ENCODE measurements at regions not wholly inside any gene's neighbourhood (a gene's known extent, or its start where the extent isn't known, plus 50 kb on each side); places are given as distances from the start of the nearest gene placed in this dataset.
"Not testable (repeated sequence)": the region's sequence is repeated elsewhere in the genome, so short reads cannot be mapped to it uniquely, and the experiment has no call there.

DNA sequence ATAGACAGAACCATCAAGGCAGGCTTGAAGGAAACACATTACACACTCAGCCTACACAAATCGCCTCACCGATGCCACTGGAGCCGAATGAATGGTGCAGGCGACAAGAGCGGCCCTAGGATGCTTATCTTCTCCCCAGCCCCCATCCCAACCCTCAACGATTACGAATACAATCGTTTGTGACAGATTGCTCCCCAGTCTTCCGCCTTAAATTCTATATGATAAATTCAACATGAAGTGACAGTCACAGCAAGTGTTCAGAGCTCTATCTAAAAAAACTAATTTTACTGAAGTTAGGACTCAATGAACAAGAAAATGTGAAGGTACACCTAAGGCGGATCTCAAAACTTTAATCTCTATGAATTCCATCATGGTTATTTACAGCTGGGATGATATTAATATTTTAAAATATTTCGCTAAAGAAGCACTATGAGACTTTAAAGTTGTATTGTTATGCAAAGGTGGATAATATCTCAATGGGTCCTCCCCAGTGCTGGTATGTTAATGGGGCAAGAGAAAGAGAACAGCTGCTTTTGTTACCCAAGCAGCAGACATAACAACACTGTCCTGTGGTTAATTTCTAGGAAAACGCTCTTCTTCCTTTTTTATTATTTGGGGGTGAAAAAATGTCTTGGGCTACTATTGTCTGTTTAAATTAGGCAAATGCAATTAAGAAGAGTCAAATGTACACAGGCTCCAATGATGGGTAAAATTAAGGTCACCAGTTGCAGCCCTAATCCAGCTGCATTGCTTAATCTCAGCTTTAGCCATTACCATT is 147.6 kb upstream of the NR2F2 start:
- DNase-seq: no peak

DNA sequence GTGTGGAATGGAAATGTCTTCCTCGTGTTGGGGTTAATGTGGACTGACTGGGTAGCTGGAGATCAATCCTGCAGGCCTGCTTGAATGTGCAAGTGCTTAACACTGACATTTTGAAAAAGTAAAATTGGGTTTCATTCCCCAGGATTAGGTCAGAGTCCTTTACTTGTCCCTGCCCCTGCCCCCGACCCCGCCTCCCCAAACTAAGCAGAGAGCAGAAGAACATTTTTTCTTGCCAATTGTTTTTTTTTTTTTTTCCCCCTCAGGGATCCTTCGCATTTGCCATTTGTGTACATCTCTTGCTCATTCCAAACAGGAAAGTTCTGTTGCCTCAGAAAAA is 147.0 kb upstream of the NR2F2 start:
- DNase-seq: no peak

DNA sequence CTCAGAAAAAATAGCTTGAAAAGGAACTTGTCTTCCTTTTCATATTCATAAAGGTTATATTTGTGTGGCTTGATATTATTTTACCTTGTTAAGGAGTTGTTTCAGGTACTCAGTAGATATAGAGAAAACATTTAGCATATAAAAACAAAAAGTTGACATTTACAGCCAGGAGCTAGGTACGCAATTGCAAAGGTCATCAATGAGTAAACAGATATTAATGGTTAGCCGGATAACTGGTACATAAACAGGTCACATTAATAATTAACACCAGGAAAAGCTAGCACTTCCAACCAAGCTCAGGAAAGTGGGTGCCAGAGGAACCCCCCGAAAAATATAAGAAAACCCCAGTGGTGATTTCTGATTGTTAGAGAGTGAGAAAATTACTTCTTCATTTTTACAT is 146.6 kb upstream of the NR2F2 start:
- DNase-seq: no peak

DNA sequence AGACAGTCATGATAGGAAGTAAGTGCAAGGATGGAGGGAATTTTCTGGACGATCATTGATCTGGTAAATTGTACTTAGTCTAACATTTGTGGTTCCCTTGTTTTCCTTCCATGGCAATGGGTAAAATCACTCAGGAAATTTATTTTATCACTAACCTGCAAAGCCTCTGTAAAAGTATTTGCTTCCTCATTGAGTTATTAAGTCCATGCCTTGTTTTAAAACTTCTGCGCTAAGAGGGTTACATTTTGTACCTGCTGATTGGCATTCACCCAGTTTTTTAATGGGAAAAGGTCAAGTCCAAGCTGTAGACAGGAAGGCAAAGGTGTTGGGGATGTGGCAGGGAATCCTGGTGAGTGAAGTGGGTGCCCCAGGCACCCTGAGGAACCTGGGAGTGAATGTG is 146.2 kb upstream of the NR2F2 start:
- DNase-seq: no peak

DNA sequence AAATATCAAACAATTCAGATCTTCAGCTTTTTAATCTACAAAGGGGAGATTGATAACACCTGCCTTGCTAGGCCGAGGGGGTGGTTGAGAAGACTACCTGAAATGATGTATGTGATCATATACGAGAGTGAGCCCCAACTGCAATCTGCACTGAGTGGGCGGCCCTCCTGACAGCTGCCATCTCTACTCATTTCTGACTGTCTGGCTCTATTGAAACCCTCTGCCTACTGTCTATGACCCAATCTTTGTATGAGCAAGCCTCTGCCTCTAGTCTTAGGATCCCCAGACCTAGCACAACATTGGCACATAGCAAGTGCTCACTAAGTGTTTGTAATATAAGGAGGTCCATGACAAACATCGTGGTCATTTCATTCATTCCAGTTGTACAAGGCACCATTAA is 144.4 kb upstream of the NR2F2 start:
- DNase-seq: no peak

DNA sequence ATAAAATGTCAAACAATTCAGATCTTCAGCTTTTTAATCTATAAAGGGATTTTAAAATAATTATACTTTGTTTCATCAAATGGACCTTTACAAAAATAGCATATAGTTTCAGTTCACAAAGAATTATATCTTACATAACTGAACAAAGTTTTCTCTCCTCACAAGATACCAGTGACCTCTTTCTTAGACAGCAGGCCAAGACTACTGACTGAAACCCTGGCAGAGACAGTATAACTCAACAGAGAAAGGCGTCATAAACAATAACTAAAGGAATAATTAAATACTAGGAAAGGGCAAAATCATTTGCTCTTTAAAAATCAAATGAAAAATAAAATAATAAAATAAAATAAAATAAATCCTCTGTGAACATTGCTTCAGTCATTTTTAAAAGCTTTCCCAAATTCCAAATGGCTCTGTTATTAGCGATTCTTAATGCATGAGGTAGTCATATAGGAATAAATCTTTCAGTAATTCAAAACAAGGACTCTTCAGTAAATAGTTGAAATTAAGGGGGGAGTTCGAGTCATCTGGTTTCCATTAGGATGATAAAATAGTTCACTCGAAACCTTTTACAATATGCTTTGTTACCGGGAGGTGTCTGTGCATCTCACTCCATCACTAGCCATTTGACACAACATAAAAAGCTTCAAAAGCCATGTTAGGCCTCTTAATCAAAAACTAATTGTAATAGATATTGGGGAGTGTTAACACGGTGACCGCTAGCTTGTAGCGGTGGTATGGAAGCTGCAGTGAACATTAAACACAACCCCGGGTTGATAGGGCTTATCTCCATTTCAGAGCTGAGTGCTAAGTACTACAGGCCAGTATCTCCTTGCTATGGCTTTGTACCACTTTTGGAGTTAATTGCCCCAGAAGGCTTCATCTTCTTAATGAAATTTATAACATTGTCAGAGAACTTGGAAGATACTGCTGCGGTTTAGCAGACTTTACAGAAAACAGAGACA is 142.9 kb upstream of the NR2F2 start:
- no peak for DNase-seq

DNA sequence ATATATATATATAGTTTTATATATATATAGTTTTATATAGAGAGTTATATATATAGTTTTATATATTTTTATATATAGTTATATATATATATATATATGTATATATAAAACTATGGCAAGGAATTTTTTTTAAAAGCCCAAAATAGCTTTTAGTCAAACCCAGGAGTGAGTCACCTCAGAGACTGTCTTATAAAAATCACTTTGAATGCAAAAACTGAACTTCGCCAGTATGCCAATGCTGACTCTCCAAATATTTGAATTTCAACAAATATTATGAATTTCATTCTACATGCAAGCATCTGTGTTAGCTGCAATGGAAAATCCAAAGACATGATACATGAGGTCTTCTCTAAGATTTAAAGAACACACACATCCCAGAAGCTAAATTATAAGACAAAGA is 132.8 kb upstream of the NR2F2 start:
- no peak for DNase-seq

DNA sequence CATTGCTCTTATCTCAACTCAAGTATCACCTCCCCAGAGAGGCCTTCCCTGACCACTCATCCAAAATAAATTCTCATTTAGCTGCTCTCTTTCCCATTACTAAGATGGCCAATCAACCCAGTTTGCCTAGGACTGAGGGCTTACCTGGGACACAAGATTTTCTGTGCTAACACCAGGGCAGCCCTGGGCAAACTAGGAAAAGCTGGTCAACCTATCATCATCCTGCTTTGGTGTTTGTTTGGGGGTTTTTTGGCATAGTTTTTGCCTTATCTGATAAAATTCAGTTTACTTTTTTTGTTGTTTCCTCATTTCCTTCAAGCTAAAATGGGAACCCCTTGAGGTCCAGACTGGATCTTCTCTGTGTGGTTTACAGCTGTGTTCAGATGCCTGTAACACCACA is 131.4 kb upstream of the NR2F2 start:
- no peak for DNase-seq

DNA sequence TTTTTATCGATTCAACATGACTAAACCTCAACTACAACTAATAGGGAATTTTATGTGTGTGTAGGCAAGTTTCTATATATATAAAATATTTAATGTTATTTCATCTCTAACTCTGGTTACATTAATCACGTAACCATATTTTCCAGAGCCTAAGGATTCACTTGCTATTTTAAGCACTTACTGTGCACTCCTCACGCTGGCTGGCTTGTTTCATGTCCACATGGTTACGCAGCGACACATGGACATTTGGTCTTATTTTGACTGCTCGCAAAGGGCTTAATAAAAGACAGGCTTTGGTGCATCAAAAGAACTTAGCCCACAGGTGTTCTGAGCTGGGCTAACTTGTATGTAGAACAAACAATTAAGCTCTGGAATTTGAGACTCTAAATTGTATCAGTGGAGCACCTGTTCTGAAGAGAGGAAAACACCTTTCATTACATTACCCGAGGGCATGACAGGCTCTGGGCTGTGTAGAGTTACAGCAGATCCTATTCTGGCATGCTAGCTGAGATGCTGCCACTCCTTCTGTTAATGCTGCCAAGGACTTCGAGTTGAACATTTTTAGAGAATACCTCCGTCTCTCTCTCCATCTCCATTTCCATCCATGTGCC is 130.0 kb upstream of the NR2F2 start:
- DNase-seq: no peak

DNA sequence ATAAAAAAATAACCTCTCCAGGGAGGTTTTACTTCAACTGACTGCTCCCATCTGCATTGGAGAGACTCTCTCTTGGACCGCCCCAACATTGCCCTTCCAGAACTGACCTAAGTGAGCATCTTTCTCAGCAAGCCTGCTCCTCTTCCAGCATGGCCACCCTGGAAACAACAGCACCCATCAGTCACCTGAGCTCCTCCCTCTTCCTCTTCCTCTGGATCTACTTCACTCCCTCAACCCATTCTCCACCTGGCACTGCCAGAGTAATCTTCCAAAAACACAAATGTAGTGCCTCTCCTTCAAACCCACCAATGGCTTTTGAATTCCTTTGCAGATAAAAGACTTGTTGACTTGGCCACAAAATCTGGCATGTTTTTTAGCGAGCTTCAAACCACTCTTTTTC is 128.8 kb upstream of the NR2F2 start:
- no peak for DNase-seq

DNA sequence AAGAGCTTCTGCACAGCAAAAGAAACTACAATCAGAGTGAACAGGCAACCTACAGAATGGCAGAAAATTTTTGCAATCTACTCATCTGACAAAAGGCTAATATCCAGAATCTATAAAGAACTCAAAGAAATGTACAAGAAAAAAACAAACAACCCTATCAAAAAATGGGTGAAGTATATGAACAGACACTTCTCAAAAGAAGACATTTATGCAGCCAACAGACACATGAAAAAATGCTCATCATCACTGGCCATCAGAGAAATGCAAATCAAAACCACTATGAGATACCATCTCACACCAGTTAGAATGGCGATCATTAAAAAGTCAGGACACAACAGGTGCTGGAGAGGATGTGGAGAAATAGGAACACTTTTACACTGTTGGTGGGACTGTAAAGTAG is 124.9 kb upstream of the NR2F2 start:
- not testable (repeated sequence) for DNase-seq

DNA sequence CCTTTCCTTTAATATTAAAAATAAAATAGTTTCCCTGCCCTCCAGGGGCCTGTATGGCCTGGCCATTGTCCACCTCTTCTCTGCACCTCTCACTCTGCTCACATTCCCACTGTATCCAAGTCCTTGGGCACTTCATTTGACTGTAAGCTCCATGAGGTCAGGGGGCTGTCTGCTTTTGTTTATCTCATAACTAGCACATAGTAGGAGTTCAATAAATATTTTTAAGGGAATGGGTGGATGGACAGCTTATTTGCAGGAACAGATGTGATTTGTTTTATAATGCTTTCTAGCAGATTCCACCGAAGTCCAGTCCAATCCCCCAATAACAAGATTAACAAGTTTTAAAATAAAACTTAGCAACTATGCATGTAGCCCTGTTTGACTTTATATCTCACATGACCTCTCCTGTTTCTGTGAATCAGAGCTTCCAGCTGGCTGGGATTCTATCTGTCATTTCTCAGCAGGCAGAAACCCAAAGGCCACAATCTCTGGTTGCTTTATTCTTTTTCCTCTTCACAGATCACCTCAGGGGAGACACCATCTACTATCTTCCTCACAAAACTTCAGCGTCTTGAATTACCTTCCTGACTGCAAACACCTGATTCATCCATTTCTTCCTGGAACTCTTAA is 123.0 kb upstream of the NR2F2 start:
- DNase-seq: no peak

DNA sequence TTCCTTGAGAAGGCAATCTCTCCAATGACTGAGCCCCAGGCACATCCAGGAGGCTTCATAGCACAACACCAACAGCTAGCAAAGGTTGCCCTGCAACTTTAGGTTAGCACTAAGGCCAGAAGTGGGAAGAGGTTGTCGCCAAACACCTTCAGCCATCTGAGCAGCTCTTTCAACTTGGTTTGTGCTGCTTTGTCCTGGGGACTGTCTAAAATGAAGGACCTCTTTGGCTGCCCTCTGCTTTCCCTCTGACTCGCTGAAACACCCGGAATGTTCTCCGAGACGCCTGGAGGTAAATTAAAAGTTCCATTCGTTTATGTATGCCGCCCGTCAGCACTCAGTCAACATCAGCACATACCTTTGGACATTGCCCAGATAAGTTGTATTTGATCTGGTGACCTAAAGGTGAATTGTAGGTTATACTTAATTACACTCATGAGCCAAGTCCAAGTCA is 121.2 kb upstream of the NR2F2 start:
- DNase-seq: no peak

DNA sequence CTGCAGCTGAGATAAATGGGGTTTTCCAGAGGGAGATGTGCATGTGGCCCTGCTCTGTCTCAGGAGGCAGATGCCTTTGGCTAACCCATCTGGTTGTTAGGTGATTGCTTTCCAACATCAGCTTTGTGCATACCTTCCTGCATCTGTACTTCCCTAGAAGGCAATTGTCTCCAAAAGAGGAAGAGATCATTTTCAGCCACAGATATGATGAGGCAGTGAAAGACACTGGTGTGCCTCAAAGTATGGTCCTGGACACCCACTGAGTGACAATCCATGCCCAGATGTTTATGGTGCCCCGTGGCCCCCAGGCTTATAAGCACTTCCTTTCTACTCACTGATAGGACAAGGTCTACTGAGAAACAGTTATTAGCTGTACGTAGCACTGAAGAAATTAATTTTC is 117.5 kb upstream of the NR2F2 start:
- DNase-seq: no peak

DNA sequence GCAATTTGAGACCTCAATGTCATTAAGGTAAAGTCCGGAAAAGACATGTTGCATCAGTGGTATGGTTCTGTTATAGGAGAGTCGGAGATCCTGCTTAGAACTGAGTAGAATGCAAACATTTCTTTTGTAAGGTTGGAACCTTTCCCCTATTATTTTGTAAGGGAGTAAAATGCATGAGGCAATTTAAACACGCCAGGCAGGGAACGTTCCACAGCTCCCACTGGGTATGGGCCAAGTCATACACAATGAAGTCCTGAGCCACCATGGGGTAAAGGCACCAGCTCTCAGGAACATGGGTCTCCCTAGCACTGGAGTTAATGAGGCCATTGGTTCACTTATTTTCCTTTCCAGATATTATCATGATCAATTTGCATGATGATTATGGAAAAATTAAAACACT is 116.6 kb upstream of the NR2F2 start:
- no peak for DNase-seq

DNA sequence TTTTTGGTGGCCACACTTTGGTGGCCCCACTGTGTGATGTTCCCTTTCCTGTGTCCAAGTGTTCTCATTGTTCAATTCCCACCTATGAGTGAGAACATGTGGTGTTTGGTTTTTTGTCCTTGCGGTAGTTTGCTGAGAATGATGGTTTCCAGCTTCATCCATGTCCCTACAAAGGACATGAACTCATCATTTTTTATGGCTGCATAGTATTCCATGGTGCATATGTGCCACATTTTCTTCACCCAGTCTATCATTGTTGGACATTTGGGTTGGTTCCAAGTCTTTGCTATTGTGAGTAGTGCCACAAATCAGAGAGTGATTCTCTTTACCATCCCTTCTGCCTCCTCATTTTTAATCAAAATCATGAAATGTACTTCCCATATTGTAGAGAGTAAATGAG is 114.0 kb upstream of the NR2F2 start:
- DNase-seq: not testable (repeated sequence)

DNA sequence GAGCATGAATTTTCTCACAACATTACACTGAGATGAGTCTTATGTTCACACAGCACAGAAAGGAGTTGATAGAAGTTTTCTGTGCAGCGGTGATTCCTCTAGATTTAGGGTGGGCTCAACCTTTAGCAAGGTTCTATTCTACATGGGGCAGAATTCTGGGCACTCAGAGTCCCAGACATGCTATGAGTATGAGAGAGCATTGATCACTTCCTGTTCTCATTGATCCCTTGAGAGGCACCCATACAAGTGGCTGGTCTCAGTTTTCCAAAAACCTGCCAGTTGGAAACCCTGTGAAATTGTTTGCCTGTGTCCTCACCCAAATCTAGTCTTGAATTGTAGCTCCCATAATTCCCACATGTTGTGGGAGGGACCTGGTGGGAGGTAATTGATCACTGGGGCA is 112.5 kb upstream of the NR2F2 start:
- DNase-seq: no peak

DNA sequence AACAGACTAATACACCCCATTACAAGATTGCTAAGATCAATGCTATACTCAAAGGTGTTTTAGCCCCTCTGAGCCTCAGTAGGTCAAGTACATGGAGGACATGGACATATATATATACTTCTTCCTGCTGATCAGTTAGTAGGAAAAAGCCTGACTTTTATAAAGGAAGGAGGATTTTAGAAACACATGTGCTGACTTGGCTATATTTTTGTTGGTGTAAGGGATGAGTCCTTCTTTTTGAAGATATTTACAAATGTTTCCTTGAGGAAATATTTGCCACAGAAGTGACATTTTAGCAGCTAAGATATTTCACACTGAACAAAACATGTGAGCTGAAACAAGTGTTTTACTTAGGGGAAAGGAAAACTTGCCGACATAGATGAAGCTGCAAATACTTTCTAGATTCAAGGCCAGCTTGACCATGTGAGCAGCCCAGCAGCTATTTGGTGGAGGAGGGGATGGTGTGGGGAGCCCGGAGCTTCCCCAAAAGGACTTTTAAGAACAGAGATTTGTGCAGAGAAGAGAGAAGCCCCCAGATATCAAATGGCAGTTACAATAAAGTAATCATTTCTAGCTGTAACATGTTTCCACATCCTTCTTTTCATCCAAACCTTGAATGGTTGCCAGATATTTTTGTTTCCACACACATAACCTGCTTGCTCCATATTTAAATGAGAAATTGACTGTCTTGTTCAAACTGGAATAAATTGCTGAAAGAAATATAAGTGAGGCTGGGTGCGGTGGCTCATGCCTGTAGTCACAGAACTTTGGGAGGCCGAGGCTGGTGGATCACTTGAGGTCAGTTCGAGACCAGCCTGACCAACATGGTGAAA is 111.7 kb upstream of the NR2F2 start:
- DNase-seq: no peak

DNA sequence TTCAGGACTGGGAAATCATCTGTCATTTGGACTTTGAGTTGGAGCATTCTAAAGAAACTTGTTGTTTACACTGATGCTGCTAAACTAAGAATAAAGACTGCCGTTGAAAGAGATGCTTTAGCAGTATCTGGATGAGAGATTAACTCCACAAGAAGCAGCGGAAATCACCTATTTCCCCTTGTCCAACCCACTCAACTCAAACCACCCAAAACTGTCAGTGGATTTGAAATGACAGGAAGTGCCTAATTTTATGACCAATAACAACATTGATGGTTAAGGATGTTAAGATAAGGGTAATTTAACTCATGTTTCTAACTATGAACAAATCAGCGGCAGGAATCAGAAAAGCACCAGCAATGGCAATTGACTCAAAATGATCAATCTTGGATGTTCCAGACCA is 110.8 kb upstream of the NR2F2 start:
- no peak for DNase-seq

DNA sequence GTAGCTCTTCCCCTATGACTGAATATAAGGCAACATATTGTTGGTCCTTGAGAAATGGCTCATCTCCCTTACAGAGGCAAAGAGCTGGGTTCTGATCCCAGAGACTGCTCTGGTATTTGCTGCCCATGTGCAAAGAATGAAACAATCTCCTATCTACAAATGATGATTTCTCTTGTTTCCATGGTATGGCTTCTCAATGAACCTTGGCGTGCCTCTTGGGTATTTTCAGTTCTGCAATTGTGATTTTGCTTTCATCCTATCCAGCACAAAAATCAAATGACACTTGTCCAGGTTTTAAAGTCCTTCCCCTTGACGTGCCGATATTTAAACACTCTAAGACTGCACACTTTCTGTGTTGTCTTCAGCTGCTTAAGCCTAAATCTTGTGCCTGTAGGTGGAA is 109.8 kb upstream of the NR2F2 start:
- DNase-seq: no peak

DNA sequence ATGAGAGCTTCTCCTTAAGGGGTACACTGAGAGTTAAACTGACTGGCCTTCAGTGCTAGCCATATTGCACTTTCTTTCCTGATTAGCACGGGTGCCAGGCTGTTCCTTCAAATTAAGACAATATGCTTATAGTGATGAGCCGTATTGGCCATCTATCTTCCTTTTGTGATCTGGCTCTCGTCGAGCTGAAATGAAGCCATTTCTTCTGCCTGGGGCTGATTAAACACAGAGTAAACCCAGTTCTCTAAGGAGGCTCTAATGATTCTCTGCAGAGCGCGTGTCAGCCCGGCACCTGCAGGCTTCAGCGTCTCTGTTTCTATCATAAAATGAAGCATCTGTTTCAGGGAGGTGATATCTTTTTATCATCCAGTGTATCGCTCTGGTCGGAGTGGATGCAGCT is 107.5 kb upstream of the NR2F2 start:
- no peak for DNase-seq

DNA sequence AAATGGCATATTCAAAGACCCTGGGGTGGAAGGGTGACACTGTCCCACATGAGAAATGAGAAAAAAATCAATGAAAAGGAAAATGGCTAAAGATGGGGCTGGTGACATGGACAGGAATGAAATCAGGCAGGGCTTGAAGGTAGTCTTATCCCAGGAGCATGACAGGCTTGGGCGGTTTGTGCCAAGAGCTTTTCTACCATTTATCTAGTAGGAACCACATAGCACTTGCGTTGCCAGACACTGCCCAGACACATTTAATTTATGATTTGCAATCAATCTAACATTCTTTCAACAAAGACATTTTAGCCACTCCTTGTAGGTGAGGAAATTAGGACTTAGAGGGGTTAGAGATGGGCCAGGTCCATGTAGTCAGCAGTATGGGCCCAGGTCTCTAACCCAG is 106.6 kb upstream of the NR2F2 start:
- DNase-seq: no peak

Data from NCI-H2029 (cell line).